ENCODE measurements at regions not wholly inside any gene's neighbourhood (a gene's known extent, or its start where the extent isn't known, plus 50 kb on each side); places are given as distances from the start of the nearest gene placed in this dataset.
"Not testable (repeated sequence)": the region's sequence is repeated elsewhere in the genome, so short reads cannot be mapped to it uniquely, and the experiment has no call there.

- no peak for DNase-seq
These were observed 142.2 kb downstream of the FAM47A start for GRCh38 chrX:33989936-33990335.

- no peak for DNase-seq
These were observed 144.7 kb downstream of the FAM47A start for GRCh38 chrX:33987458-33987857.

- DNase-seq = no peak
These were observed 157.4 kb downstream of the FAM47A start for GRCh38 chrX:33974676-33975075.

GRCh38 chrX:33970028-33970967 is 161.8 kb downstream of the FAM47A start:
- no peak for DNase-seq

- no peak for DNase-seq
These were observed 163.0 kb downstream of the FAM47A start for GRCh38 chrX:33969105-33969504.

GRCh38 chrX:33968611-33969010 is 163.5 kb downstream of the FAM47A start:
- no peak for DNase-seq

GRCh38 chrX:33949300-33949699 is 182.8 kb downstream of the FAM47A start:
- no peak for DNase-seq

- not testable (repeated sequence) for DNase-seq
These were observed 205.9 kb downstream of the FAM47A start for GRCh38 chrX:33926249-33926648.

- DNase-seq = no peak
These were observed 208.9 kb downstream of the FAM47A start for GRCh38 chrX:33923262-33923661.

GRCh38 chrX:33909836-33910235 is 222.3 kb downstream of the FAM47A start:
- no peak for DNase-seq

- no peak for DNase-seq
These were observed 223.2 kb downstream of the FAM47A start for GRCh38 chrX:33908898-33909297.

- DNase-seq = no peak
These were observed 224.0 kb downstream of the FAM47A start for GRCh38 chrX:33908074-33908473.

- no peak for DNase-seq
These were observed 225.1 kb downstream of the FAM47A start for GRCh38 chrX:33906971-33907370.

- DNase-seq = peak; percentile 4
These were observed 239.4 kb downstream of the FAM47A start for GRCh38 chrX:33892670-33893069.

GRCh38 chrX:33855251-33855650 is 276.9 kb downstream of the FAM47A start:
- no peak for DNase-seq

- DNase-seq = not testable (repeated sequence)
These were observed 280.0 kb downstream of the FAM47A start for GRCh38 chrX:33852146-33852545.

GRCh38 chrX:33840176-33840575 is 291.9 kb downstream of the FAM47A start:
- peak; percentile 1 for DNase-seq

GRCh38 chrX:33831211-33831610 is 300.9 kb downstream of the FAM47A start:
- DNase-seq = no peak

GRCh38 chrX:33817266-33817665 is 314.8 kb downstream of the FAM47A start:
- DNase-seq = no peak

GRCh38 chrX:33808636-33809035 is 323.5 kb downstream of the FAM47A start:
- DNase-seq = no peak

- DNase-seq = no peak
These were observed 347.6 kb downstream of the FAM47A start for GRCh38 chrX:33784548-33784947.

GRCh38 chrX:33741807-33742206 is 390.3 kb downstream of the FAM47A start:
- no peak for DNase-seq

GRCh38 chrX:33735182-33735581 is 396.9 kb downstream of the FAM47A start:
- no peak for DNase-seq

GRCh38 chrX:33726281-33727160 is 405.6 kb downstream of the FAM47A start:
- no peak for DNase-seq
